Activated T-helper 17 cell treated with anti-CD3 and anti-CD28 coated beads, Interleukin-2, amount 50 U/mL, for 72 hours (primary cell): ENCODE measurements at regions not wholly inside any gene's neighbourhood (a gene's known extent, or its start where the extent isn't known, plus 50 kb on each side); places are given as distances from the start of the nearest gene placed in this dataset.
"Not testable (repeated sequence)": the region's sequence is repeated elsewhere in the genome, so short reads cannot be mapped to it uniquely, and the experiment has no call there.

Experiments
- ATAC-seq: fragments of 150-1000 bp; cut with Tn5 transposase; replicated peaks from 2 replicates; pipeline ENCODE4 v1.10.0; 2021; ENCODE audit warnings: mild to moderate bottlenecking, moderate library complexity
- H3K27ac Mint-ChIP-seq: one replicate; pipeline ENCODE4 v1.8.0; 2022; ENCODE audit warnings: mixed read lengths
- H3K27me3 Mint-ChIP-seq: one replicate; pipeline ENCODE4 v1.8.0; 2022; ENCODE audit warnings: mixed read lengths
- H3K36me3 Mint-ChIP-seq: one replicate; pipeline ENCODE4 v1.8.0; 2022; ENCODE audit warnings: low read depth, mild to moderate bottlenecking, mixed read lengths
- H3K4me1 Mint-ChIP-seq: one replicate; pipeline ENCODE4 v1.8.0; 2022; ENCODE audit warnings: mixed read lengths
- H3K4me3 Mint-ChIP-seq: one replicate; pipeline ENCODE4 v1.8.0; 2022; ENCODE audit warnings: mild to moderate bottlenecking, mixed read lengths
- H3K9me3 Mint-ChIP-seq: one replicate; pipeline ENCODE4 v1.8.0; 2022; ENCODE audit warnings: mixed read lengths

GRCh38 chr6:100322886-100323285 lies 141.8 kb downstream of the SIM1 start:
- H3K36me3 Mint-ChIP-seq, result no peaks in the 10 kb centered on the region
- H3K27ac Mint-ChIP-seq, result no peak overlapping the region
- ATAC-seq, result no peak
- no peak overlapping the region for H3K4me3 Mint-ChIP-seq
- peaks cover 6% of the 10 kb centered on the region for H3K9me3 Mint-ChIP-seq
- H3K27me3 Mint-ChIP-seq, result no peaks in the 10 kb centered on the region
- no peaks in the 10 kb centered on the region for H3K4me1 Mint-ChIP-seq

DNA sequence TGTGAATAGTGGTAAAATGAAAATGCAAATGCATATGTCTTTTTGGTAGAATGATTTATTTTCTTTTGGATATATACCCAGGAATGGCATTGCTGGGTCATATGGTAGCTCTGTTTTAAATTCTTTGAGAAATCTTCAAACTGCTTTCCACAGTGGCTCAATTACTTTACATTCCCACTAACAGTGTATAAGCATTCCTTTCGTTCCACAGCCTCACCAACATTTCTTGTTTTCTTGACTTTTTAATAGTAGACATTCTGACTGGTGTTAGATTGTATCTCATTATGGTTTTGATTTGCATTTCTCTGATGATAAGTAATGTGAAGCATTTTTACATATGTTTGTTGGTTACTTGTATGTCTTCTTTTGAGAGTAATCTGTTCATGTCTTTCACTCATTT lies 144.0 kb downstream of the SIM1 start:
- no peaks in the 10 kb centered on the region for H3K27me3 Mint-ChIP-seq
- no peak overlapping the region for H3K27ac Mint-ChIP-seq
- H3K4me3 Mint-ChIP-seq, result no peak overlapping the region
- no peaks in the 10 kb centered on the region for H3K4me1 Mint-ChIP-seq
- H3K36me3 Mint-ChIP-seq, result no peaks in the 10 kb centered on the region
- no peak for ATAC-seq
- peaks cover 6% of the 10 kb centered on the region for H3K9me3 Mint-ChIP-seq

GRCh38 chr6:100317031-100317430 lies 147.7 kb downstream of the SIM1 start:
- ATAC-seq, result no peak
- Mint-ChIP-seq H3K36me3 (no peaks in the 10 kb centered on the region), H3K27me3 (no peaks in the 10 kb centered on the region), H3K27ac (no peak overlapping the region), H3K4me1 (no peaks in the 10 kb centered on the region), H3K9me3 (peaks cover 6% of the 10 kb centered on the region), H3K4me3 (no peak overlapping the region)

GRCh38 chr6:100314186-100314585 lies 150.5 kb downstream of the SIM1 start:
- no peaks in the 10 kb centered on the region for H3K9me3 Mint-ChIP-seq
- no peaks in the 10 kb centered on the region for H3K27me3 Mint-ChIP-seq

GRCh38 chr6:100311707-100312251 lies 152.9 kb downstream of the SIM1 start:
- ATAC-seq, result no peak
- H3K4me1 Mint-ChIP-seq, result no peaks in the 10 kb centered on the region
- no peaks in the 10 kb centered on the region for H3K27me3 Mint-ChIP-seq
- no peak overlapping the region for H3K4me3 Mint-ChIP-seq
- no peak overlapping the region for H3K27ac Mint-ChIP-seq
- no peaks in the 10 kb centered on the region for H3K36me3 Mint-ChIP-seq
- no peaks in the 10 kb centered on the region for H3K9me3 Mint-ChIP-seq

More at GRCh38 chr6:100314186-100314585, 150.5 kb downstream of the SIM1 start:
- no peaks in the 10 kb centered on the region for H3K36me3 Mint-ChIP-seq
- H3K27ac Mint-ChIP-seq, result no peak overlapping the region
- no peak for ATAC-seq
- no peak overlapping the region for H3K4me3 Mint-ChIP-seq
- H3K4me1 Mint-ChIP-seq, result no peaks in the 10 kb centered on the region

DNA sequence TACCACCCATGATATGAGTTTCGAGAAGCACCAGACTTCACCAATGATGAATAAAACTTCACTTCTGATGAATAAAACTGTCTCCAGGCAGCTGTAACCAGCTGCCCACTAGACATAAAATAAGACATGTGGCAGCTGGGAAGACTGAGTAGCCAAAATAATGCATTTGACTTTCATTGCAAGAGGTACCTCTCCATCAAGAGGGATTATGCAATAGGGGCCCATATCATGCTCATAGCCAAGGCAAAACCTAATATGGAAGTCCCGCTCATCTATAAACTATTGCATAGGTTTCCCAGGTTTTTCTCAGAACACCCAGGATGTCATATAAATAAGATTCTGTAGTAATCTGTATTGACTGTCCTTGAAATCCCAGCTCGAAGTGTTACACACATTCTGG lies 155.5 kb downstream of the SIM1 start:
- Mint-ChIP-seq H3K4me1 (no peaks in the 10 kb centered on the region), H3K27me3 (no peaks in the 10 kb centered on the region), H3K4me3 (no peak overlapping the region), H3K36me3 (no peaks in the 10 kb centered on the region), H3K9me3 (no peaks in the 10 kb centered on the region), H3K27ac (no peak overlapping the region)
- no peak for ATAC-seq

DNA sequence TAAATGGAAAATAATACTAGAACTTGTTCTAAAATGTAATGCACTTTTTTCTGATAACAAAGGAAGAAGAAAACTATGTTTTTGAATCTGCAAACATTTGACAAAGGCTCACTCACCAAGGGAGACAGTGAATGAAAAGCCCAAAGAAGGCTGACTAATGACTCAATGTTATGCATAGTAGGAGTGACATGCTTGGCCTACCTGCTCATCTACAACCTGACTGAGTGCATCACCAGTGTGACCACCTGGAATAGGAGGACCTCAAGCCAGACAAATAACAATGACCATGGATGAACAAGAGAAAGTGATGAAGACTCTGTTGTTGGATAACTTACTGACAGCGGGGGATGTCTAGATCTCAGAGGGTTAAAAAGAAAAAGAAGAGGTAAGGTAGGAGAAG lies 157.2 kb downstream of the SIM1 start:
- Mint-ChIP-seq H3K4me3 (no peak overlapping the region), H3K36me3 (no peaks in the 10 kb centered on the region), H3K4me1 (no peaks in the 10 kb centered on the region), H3K27me3 (no peaks in the 10 kb centered on the region), H3K9me3 (no peaks in the 10 kb centered on the region), H3K27ac (no peak overlapping the region)
- no peak for ATAC-seq

DNA sequence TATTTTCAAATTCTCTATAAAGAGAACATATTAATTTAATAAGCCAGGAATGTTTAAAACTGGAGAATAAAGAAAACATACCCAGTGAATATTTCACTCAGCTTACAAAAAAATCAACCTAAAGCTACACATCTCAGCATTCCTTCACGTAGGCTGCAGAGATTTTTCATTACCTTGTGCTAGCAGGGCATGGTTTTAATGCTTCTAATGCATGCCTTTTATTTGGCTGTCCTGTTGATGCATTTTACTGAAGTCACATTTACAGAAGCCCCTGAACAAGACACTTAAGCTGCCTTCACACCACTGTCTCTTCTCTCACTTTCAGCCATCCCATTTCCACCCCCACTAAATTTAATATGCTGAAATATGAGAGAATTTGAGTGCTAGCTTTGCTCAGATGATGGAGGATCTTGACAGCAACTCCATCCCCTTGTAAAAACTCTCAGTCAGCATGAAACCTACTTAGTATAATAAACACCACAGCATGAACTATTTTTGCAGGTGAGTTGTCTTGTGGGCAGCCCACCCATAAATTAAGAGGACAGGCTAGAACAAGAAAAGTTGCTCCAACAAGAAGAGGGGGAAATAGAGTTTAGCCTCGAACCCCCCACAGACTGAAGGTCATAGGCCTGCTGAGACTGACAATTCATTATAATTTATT lies 159.4 kb downstream of the SIM1 start:
- ATAC-seq, result no peak
- H3K4me1 Mint-ChIP-seq, result no peaks in the 10 kb centered on the region
- H3K27me3 Mint-ChIP-seq, result peaks cover 3% of the 10 kb centered on the region
- no peak overlapping the region for H3K4me3 Mint-ChIP-seq
- H3K9me3 Mint-ChIP-seq, result no peaks in the 10 kb centered on the region
- no peak overlapping the region for H3K27ac Mint-ChIP-seq
- H3K36me3 Mint-ChIP-seq, result no peaks in the 10 kb centered on the region

GRCh38 chr6:100304575-100304974 lies 160.1 kb downstream of the SIM1 start:
- no peaks in the 10 kb centered on the region for H3K9me3 Mint-ChIP-seq
- no peak overlapping the region for H3K27ac Mint-ChIP-seq
- H3K36me3 Mint-ChIP-seq, result no peaks in the 10 kb centered on the region
- ATAC-seq, result no peak
- H3K4me3 Mint-ChIP-seq, result no peak overlapping the region
- H3K27me3 Mint-ChIP-seq, result peaks cover 3% of the 10 kb centered on the region
- no peaks in the 10 kb centered on the region for H3K4me1 Mint-ChIP-seq

DNA sequence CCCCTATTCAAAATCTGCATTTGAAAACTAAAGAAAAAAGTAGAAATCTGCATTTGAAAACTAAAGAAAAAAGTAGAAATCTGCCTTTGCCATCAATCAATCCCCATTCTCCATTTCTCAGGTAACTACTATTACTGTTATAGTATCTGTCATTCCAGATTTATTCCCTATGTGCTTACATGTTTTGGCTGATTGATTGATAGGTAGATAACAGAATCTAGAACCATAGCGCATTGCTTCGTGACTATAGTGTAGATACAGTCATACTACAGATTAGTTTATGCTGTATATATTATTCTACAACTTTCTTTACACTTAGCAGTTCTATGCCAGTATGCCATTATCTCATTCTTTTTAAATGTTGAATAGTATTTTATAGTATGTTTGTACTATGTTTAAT lies 163.0 kb downstream of the SIM1 start:
- no peak for ATAC-seq
- no peaks in the 10 kb centered on the region for H3K4me1 Mint-ChIP-seq
- H3K27me3 Mint-ChIP-seq, result peaks cover 3% of the 10 kb centered on the region
- no peak overlapping the region for H3K4me3 Mint-ChIP-seq
- H3K27ac Mint-ChIP-seq, result no peak overlapping the region
- no peaks in the 10 kb centered on the region for H3K9me3 Mint-ChIP-seq
- H3K36me3 Mint-ChIP-seq, result no peaks in the 10 kb centered on the region

DNA sequence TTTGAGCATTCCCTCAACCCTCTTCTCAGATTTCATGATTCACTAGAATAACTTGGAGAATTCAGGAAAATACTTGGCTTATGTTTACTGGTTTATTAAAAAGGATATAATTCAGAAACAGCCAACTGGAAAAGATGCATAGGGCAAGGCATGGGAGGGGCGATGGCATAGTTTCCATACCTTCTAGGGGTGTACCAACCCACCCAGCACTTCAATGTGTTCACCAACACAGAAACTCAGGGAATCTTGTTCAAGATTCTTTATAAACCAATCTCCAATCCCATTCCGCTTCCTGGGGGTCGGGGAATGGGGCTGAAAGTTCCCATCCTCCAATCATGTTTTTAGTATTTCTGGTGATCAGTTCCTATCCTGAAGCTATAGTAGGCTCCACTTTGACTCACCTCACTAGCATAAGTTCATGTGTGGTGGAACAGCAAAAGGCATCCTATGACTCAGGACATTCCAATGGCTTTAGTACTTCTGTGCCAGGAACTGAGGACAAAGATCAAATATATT lies 164.4 kb downstream of the SIM1 start:
- H3K27me3 Mint-ChIP-seq, result peaks cover 3% of the 10 kb centered on the region
- H3K4me3 Mint-ChIP-seq, result no peak overlapping the region
- H3K9me3 Mint-ChIP-seq, result no peaks in the 10 kb centered on the region
- H3K36me3 Mint-ChIP-seq, result no peaks in the 10 kb centered on the region
- no peak overlapping the region for H3K27ac Mint-ChIP-seq
- H3K4me1 Mint-ChIP-seq, result no peaks in the 10 kb centered on the region
- no peak for ATAC-seq

DNA sequence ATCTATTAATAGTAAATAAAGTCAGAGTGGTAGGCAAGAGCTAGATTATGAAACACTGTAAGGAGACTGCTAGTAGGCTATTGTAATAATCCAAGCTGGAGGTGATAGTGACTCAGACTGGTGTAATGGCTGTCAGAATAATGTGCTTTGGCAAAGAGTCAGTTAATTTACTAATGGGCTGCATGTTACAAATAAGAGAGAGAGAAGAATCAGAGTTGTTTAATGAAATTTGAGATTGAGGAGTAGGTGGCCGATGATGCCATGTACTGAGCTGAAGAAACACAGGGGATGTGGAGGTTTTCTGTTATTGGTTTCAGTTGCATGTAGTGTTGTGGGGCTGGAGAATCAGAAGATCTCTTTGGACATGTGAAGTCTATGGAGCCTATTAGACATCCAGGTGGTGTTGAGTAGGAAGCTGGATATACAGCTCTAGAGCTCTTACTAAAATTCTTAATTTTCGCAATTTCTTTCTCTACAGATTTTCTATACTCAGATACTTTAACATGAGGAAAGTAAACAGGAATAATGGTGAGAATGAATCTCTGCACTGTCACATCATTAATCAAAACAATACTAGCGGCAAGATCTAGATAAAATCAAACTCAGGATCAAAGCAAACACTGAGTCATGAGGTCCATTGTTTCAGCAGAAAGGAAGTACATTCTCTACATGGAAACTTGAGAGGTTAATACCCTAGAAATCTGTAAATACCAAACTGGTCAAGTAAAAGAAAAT lies 167.7 kb downstream of the SIM1 start:
- Mint-ChIP-seq H3K9me3 (no peaks in the 10 kb centered on the region), H3K36me3 (no peaks in the 10 kb centered on the region), H3K27me3 (peaks cover 3% of the 10 kb centered on the region), H3K4me3 (no peak overlapping the region), H3K27ac (no peak overlapping the region), H3K4me1 (no peaks in the 10 kb centered on the region)
- ATAC-seq, result no peak

GRCh38 chr6:100295172-100295571 lies 169.5 kb downstream of the SIM1 start:
- H3K4me1 Mint-ChIP-seq, H3K27ac Mint-ChIP-seq, H3K36me3 Mint-ChIP-seq, H3K27me3 Mint-ChIP-seq, H3K4me3 Mint-ChIP-seq, ATAC-seq, H3K9me3 Mint-ChIP-seq: not testable (repeated sequence)

GRCh38 chr6:100289285-100289684 lies 175.4 kb downstream of the SIM1 start:
- no peaks in the 10 kb centered on the region for H3K9me3 Mint-ChIP-seq
- H3K4me3 Mint-ChIP-seq, result no peak overlapping the region
- no peak for ATAC-seq
- H3K36me3 Mint-ChIP-seq, result no peaks in the 10 kb centered on the region
- H3K4me1 Mint-ChIP-seq, result no peaks in the 10 kb centered on the region
- no peak overlapping the region for H3K27ac Mint-ChIP-seq
- no peaks in the 10 kb centered on the region for H3K27me3 Mint-ChIP-seq

DNA sequence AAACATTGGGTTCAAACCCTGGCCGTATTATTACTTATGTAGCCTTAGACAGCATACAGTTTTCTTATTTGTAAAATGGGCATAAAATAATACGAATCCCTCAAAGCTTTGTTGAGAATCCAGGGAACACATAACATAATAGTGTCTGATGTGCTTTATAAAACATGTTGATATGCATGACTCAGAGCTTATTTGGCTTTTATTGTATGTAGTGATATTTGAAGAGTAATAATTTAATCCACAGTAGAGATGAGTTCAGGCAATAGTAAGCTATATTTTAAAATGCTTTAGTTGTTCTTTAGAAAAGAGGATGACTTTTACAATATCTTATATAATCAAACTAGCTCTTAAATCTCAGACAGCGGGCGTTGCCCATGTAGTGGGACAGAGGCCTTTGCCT lies 176.4 kb downstream of the SIM1 start:
- H3K27me3 Mint-ChIP-seq, result no peaks in the 10 kb centered on the region
- H3K4me3 Mint-ChIP-seq, result no peak overlapping the region
- no peaks in the 10 kb centered on the region for H3K9me3 Mint-ChIP-seq
- no peak for ATAC-seq
- no peak overlapping the region for H3K27ac Mint-ChIP-seq
- no peaks in the 10 kb centered on the region for H3K36me3 Mint-ChIP-seq
- no peaks in the 10 kb centered on the region for H3K4me1 Mint-ChIP-seq
